ENCODE measurements at regions not wholly inside any gene's neighbourhood (a gene's known extent, or its start where the extent isn't known, plus 50 kb on each side); places are given as distances from the start of the nearest gene placed in this dataset.

- TF ChIP-seq ZNF79 (CRISPR knock-in tag; IDR thresholded peaks at IDR 0.05; ENCODE audit: low read depth) (no peak), HDAC6 (IDR thresholded peaks at IDR 0.05; ENCODE audit: low read depth, low read length) (no peak), MYC (IDR thresholded peaks at IDR 0.05; ENCODE audit: low read depth, low read length) (peak; percentile 45; the same call in 1 of the 2 replicates), MYC (CRISPR knock-in tag; IDR thresholded peaks at IDR 0.05; ENCODE audit: borderline replicate concordance, low read depth) (no peak), PTRF (tag; IDR thresholded peaks at IDR 0.05) (no peak)
- TF ChIP-seq, protein P1, sequence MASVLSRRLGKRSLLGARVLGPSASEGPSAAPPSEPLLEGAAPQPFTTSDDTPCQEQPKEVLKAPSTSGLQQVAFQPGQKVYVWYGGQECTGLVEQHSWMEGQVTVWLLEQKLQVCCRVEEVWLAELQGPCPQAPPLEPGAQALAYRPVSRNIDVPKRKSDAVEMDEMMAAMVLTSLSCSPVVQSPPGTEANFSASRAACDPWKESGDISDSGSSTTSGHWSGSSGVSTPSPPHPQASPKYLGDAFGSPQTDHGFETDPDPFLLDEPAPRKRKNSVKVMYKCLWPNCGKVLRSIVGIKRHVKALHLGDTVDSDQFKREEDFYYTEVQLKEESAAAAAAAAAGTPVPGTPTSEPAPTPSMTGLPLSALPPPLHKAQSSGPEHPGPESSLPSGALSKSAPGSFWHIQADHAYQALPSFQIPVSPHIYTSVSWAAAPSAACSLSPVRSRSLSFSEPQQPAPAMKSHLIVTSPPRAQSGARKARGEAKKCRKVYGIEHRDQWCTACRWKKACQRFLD (CRISPR knock-in tag; IDR thresholded peaks at IDR 0.05), result no peak
These were observed 90.7 kb downstream of the CD24 start (continued) for GRCh38 chr6:106883808-106884262.

DNA sequence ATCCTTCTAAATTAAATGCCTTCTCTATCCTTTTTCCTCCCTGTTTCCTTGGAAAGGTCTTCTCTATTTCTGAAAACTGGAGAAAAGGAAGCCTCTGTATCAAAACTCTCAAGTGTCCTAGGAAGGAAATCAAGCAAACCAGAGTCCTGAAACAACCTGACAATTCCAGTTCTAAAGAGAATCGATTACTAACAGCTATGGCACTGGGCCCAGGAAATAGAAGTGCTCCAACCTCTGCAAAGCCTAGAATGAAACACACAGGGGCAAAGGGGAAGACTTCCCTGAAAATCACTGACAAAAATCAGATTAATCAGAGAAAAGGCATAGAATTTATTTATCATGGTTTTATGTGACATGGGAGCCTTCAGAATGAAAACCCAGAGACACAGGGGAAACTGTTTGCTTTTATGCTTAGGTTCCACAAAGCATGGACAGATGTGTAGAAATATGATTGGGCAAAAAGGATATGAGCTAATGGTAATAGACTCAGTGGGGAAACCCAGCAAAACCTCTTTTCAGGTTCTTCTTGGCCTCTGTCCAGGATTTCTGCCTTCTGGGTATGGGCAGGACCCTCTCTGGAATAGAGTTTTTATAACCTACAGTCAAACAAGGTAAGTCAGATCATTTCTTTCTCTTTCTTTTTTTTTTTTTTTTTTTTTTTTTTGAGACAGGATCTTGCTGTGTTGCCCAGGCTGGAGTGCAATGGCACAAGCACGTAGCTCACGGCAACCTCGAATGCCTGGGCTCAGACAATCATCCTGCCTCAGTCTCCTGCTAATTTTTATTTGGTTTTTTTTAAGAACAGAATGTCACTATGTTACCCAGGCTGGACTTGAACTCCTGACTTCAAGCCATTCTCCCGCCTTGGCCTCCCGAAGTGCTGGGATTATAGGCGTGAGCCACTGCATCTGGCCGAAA is 91.7 kb downstream of the CD24 start:
- Histone ChIP-seq H3K4me2 (ENCODE audit: insufficient read depth, low read length) (no peak overlapping the region), H3K27ac (ENCODE audit: extremely low read depth, low read depth, low read length) (no peak overlapping the region), H2AFZ (ENCODE audit: low read depth, low read length) (no peak overlapping the region), H3K79me2 (ENCODE audit: control insufficient read depth, insufficient read depth, low read length) (no peaks in the 10 kb centered on the region), H3K9ac (ENCODE audit: insufficient read depth in 1 of 2, low read depth in 2 of 2, low read length in 2 of 2) (no peak overlapping the region), H3K36me3 (ENCODE audit: control insufficient read depth, insufficient read depth, low read length) (no peaks in the 10 kb centered on the region), H4K20me1 (replicated peaks; ENCODE audit: control insufficient read depth, insufficient read depth, low read length) (no peaks in the 10 kb centered on the region), H3K27me3 (ENCODE audit: control insufficient read depth in 2 of 2, insufficient read depth in 2 of 2, low read length in 2 of 2) (no peaks in the 10 kb centered on the region; a peak in 1 of 5 replicates), H3K4me1 (replicated peaks in 1 of 2; ENCODE audit: control insufficient read depth in 2 of 2, insufficient read depth in 2 of 2, low read length in 2 of 2) (peaks cover 3 to 30% of the 10 kb centered on the region in 2 experiments; a peak in 4 of 5 replicates), H3K4me3 (no peak overlapping the region), H3K9me3 (replicated peaks; ENCODE audit: control insufficient read depth, insufficient read depth, low read depth, low read length) (no peaks in the 10 kb centered on the region), H3K9me1 (ENCODE audit: control insufficient read depth, insufficient read depth, low read length) (no peaks in the 10 kb centered on the region)
- POLR2A ChIA-PET, result interaction anchor here (0.6 kb wide), 1 partner anchor 114 kb away, joined by 3 read pairs; no protein-coding TSS in a partner anchor
- FAIRE-seq, result no peak
- DNase-seq (ENCODE audit: extremely low read depth in 1 of 4, low spot score in 3 of 4), result no peak
- in situ Hi-C loops (cut with MboI), result no loop called here
- 81% methylated on average over 7 of the region's 8 CpGs for WGBS (ENCODE audit: insufficient coverage, low coverage, missing lambda C conversion rate)
- TF ChIP-seq, protein P2, sequence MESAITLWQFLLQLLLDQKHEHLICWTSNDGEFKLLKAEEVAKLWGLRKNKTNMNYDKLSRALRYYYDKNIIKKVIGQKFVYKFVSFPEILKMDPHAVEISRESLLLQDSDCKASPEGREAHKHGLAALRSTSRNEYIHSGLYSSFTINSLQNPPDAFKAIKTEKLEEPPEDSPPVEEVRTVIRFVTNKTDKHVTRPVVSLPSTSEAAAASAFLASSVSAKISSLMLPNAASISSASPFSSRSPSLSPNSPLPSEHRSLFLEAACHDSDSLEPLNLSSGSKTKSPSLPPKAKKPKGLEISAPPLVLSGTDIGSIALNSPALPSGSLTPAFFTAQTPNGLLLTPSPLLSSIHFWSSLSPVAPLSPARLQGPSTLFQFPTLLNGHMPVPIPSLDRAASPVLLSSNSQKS (CRISPR knock-in tag; IDR thresholded peaks at IDR 0.05), result no peak
- TF ChIP-seq MLLT1 (IDR thresholded peaks at IDR 0.05) (no peak), MAZ (CRISPR knock-in tag; conservative IDR thresholded peaks at IDR 0.05 in 1 of 2, IDR thresholded peaks at IDR 0.05 in 1 of 2) (no peak), ZNF121 (CRISPR knock-in tag; conservative IDR thresholded peaks at IDR 0.05) (peak; percentile 92), RBM25 (IDR thresholded peaks at IDR 0.05; ENCODE audit: low read depth, low read length, severe bottlenecking) (peak; percentile 59), ZNF561 (CRISPR knock-in tag; conservative IDR thresholded peaks at IDR 0.05) (no peak), BCOR (IDR thresholded peaks at IDR 0.05) (peak; percentile 60), CBX2 (IDR thresholded peaks at IDR 0.05; ENCODE audit: insufficient read depth, low read length, poor library complexity, severe bottlenecking) (no peak), ZC3H11A (IDR thresholded peaks at IDR 0.05; ENCODE audit: low read depth, low read length) (no peak), ZFP36 (IDR thresholded peaks at IDR 0.05; ENCODE audit: low read depth, low read length, partially characterized antibody) (no peak)
- no TSS peak for BruUV-seq (replicated peaks)
- intact Hi-C loops (cut with micrococcal nuclease), result no loop called here
- CTCF ChIA-PET (ENCODE audit: low intra/inter-chr PET ratio), result no interaction called here
- ATAC-seq, result no peak

Measured in K562 (cell line).